ENCODE measurements at regions not wholly inside any gene's neighbourhood (a gene's known extent, or its start where the extent isn't known, plus 50 kb on each side); places are given as distances from the start of the nearest gene placed in this dataset.
A peak's percentile ranks its signal among the peaks of the same experiment; 100 is the strongest.

- TF ChIP-seq CBX5 (IDR thresholded peaks at IDR 0.05; ENCODE audit: low read depth) = 0 out of 2 replicates have a peak, but pooled peaks have one; percentile 27
- no peak for TF ChIP-seq MLLT1 (IDR thresholded peaks at IDR 0.05)
- peak; percentile 47; the same call in 1 of the 2 replicates for TF ChIP-seq MTA3 (IDR thresholded peaks at IDR 0.05; ENCODE audit: borderline replicate concordance, low read length)
- TF ChIP-seq MXI1 (IDR thresholded peaks at IDR 0.05; ENCODE audit: low read depth, low read length) = 0 out of 2 replicates have a peak, but pooled peaks have one; percentile 28
- no peak for TF ChIP-seq BRCA1 (IDR thresholded peaks at IDR 0.05; ENCODE audit: low read depth, low read length)
Observed at GRCh38 chr6:15880262-15880973, 217.6 kb upstream of the DTNBP1 start (continued).

GRCh38 chr6:15879371-15880261 is 216.8 kb upstream of the DTNBP1 start:
- peak overlapping the region; percentile 19 for H3K4me2 ChIP-seq (ENCODE audit: control insufficient read depth, insufficient read depth)
- H3K9ac ChIP-seq (ENCODE audit: control insufficient read depth, insufficient read depth, low read length) = peak overlapping the region; percentile 37; the same call in 1 of the 2 replicates
- H3K9me3 ChIP-seq (replicated peaks; ENCODE audit: control insufficient read depth, insufficient read depth, low read length) = no peaks in the 10 kb centered on the region; the same call in 1 of the 3 replicates
- peak; percentile 84 for FAIRE-seq
- ChIA-PET RAD21 (ENCODE audit: unreplicated experiment) (interaction anchor here (0.7 to 6.2 kb wide), 23 partner anchors 8 to 326 kb away, joined by 3 to 134 read pairs (median 4); partner anchors contain the start of gene MYLIP), SMC1A (ENCODE audit: uncharacterized antibody, unreplicated experiment) (interaction anchor here (0.6 to 9.2 kb wide), 32 partner anchors 8 to 326 kb away, joined by 3 to 183 read pairs (median 5); partner anchors contain the start of gene MYLIP), CTCF (interaction anchor here (0.6 to 3.1 kb wide), 21 partner anchors 10 to 327 kb away, joined by 3 to 21 read pairs (median 3); partner anchors contain the start of gene MYLIP), POLR2A (interaction anchor here (0.8 to 2.5 kb wide), 13 partner anchors 9 to 288 kb away, joined by 3 to 11 read pairs (median 3); no protein-coding TSS in a partner anchor)
- no peak overlapping the region for H3K4me3 ChIP-seq
- peak overlapping the region; percentile 88 for H2AFZ ChIP-seq (ENCODE audit: control insufficient read depth, low read depth, low read length)
- ATAC-seq = peak; percentile 81
- H3K36me3 ChIP-seq (ENCODE audit: control insufficient read depth in 2 of 2, insufficient read depth in 2 of 2, low read length in 1 of 2) = no peaks in the 10 kb centered on the region
- H3K79me2 ChIP-seq (ENCODE audit: control insufficient read depth, insufficient read depth, low read length) = no peaks in the 10 kb centered on the region
- no peaks in the 10 kb centered on the region for H4K20me1 ChIP-seq (ENCODE audit: control insufficient read depth, insufficient read depth)
- H3K4me1 ChIP-seq (ENCODE audit: control insufficient read depth, insufficient read depth, low read length) = peaks cover 18% of the 10 kb centered on the region
- BruUV-seq (replicated peaks) = no TSS peak
- no peak for DNase-seq (ENCODE audit: low read depth, low spot score)
- intact Hi-C loops (cut with micrococcal nuclease; ENCODE audit: unreplicated experiment) (loop anchor here (1.0 to 5.0 kb wide), 3 partner anchors 22 to 187 kb away; no protein-coding TSS in a partner anchor), in situ Hi-C loops (cut with MboI) (no loop called here)
- peak overlapping the region; percentile 61 for H3K27ac ChIP-seq (ENCODE audit: control insufficient read depth, insufficient read depth)
- WGBS (ENCODE audit: insufficient coverage, insufficient replicate concordance, low lambda C conversion rate, missing lambda C conversion rate) = 16% methylated on average over 12 of the region's 12 CpGs
- H3K27me3 ChIP-seq (replicated peaks in 1 of 2; ENCODE audit: control insufficient read depth in 2 of 2, insufficient read depth in 2 of 2, low read length in 1 of 2) = no peaks in the 10 kb centered on the region
- no peak for TF ChIP-seq BMI1 (IDR thresholded peaks at IDR 0.05; ENCODE audit: borderline replicate concordance)
- TF ChIP-seq ZNF24 (IDR thresholded peaks at IDR 0.05) = no peak
- no peak for TF ChIP-seq ZSCAN29 (IDR thresholded peaks at IDR 0.05)
- TF ChIP-seq TCF12 (IDR thresholded peaks at IDR 0.05; ENCODE audit: low read depth, low read length) = peak; percentile 85; the same call in 1 of the 2 replicates
- TF ChIP-seq, protein P1, sequence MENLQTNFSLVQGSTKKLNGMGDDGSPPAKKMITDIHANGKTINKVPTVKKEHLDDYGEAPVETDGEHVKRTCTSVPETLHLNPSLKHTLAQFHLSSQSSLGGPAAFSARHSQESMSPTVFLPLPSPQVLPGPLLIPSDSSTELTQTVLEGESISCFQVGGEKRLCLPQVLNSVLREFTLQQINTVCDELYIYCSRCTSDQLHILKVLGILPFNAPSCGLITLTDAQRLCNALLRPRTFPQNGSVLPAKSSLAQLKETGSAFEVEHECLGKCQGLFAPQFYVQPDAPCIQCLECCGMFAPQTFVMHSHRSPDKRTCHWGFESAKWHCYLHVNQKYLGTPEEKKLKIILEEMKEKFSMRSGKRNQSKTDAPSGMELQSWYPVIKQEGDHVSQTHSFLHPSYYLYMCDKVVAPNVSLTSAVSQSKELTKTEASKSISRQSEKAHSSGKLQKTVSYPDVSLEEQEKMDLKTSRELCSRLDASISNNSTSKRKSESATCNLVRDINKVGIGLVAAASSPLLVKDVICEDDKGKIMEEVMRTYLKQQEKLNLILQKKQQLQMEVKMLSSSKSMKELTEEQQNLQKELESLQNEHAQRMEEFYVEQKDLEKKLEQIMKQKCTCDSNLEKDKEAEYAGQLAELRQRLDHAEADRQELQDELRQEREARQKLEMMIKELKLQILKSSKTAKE (IDR thresholded peaks at IDR 0.05; ENCODE audit: low read depth, poor library complexity, severe bottlenecking) = peak; percentile 63
- 0 out of 2 replicates have a peak, but pooled peaks have one; percentile 55 for TF ChIP-seq FOXM1 (IDR thresholded peaks at IDR 0.05; ENCODE audit: low read depth, low read length)
- peak; percentile 90 for TF ChIP-seq JUNB (IDR thresholded peaks at IDR 0.05)
- TF ChIP-seq GABPA (IDR thresholded peaks at IDR 0.05; ENCODE audit: low read depth) = no peak
- TF ChIP-seq, protein P2, sequence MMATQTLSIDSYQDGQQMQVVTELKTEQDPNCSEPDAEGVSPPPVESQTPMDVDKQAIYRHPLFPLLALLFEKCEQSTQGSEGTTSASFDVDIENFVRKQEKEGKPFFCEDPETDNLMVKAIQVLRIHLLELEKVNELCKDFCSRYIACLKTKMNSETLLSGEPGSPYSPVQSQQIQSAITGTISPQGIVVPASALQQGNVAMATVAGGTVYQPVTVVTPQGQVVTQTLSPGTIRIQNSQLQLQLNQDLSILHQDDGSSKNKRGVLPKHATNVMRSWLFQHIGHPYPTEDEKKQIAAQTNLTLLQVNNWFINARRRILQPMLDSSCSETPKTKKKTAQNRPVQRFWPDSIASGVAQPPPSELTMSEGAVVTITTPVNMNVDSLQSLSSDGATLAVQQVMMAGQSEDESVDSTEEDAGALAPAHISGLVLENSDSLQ (IDR thresholded peaks at IDR 0.05) = no peak
- TF ChIP-seq HDAC6 (IDR thresholded peaks at IDR 0.05; ENCODE audit: unreplicated experiment) = no peak

Data from GM12878 (cell line).